ENCODE measurements at regions not wholly inside any gene's neighbourhood (a gene's known extent, or its start where the extent isn't known, plus 50 kb on each side); places are given as distances from the start of the nearest gene placed in this dataset.

- H3K36me3 ChIP-seq, result no peaks in the 10 kb centered on the region
- H3K27ac ChIP-seq, result no peak overlapping the region
- WGBS, result 100% methylated on average over 1 of the region's 1 CpG
- TF ChIP-seq POLR2A (IDR thresholded peaks at IDR 0.05) (no peak), CTCF (IDR thresholded peaks at IDR 0.05) (no peak), POLR2AphosphoS5 (IDR thresholded peaks at IDR 0.05) (no peak), EP300 (IDR thresholded peaks at IDR 0.05) (no peak)
- H3K4me3 ChIP-seq, result no peak overlapping the region
- H3K4me1 ChIP-seq, result no peaks in the 10 kb centered on the region
- no peak for DNase-seq (ENCODE audit: low spot score in 2 of 2)
- H3K9me3 ChIP-seq, result no peaks in the 10 kb centered on the region
- no peaks in the 10 kb centered on the region for H3K27me3 ChIP-seq
Measured at GRCh38 chr3:102095383-102095782, 246.1 kb downstream of the NFKBIZ start.

GRCh38 chr3:102096066-102096465 lies 246.8 kb downstream of the NFKBIZ start:
- no peaks in the 10 kb centered on the region for H3K4me1 ChIP-seq
- no peaks in the 10 kb centered on the region for H3K27me3 ChIP-seq
- no peak overlapping the region for H3K4me3 ChIP-seq
- H3K9me3 ChIP-seq, result no peaks in the 10 kb centered on the region
- H3K27ac ChIP-seq, result no peak overlapping the region
- H3K36me3 ChIP-seq, result no peaks in the 10 kb centered on the region
- TF ChIP-seq EP300 (IDR thresholded peaks at IDR 0.05) (no peak), POLR2AphosphoS5 (IDR thresholded peaks at IDR 0.05) (no peak), CTCF (IDR thresholded peaks at IDR 0.05) (no peak)
- no peak for DNase-seq (ENCODE audit: low spot score in 2 of 2)
- 57% methylated on average over 2 of the region's 2 CpGs for WGBS

DNA sequence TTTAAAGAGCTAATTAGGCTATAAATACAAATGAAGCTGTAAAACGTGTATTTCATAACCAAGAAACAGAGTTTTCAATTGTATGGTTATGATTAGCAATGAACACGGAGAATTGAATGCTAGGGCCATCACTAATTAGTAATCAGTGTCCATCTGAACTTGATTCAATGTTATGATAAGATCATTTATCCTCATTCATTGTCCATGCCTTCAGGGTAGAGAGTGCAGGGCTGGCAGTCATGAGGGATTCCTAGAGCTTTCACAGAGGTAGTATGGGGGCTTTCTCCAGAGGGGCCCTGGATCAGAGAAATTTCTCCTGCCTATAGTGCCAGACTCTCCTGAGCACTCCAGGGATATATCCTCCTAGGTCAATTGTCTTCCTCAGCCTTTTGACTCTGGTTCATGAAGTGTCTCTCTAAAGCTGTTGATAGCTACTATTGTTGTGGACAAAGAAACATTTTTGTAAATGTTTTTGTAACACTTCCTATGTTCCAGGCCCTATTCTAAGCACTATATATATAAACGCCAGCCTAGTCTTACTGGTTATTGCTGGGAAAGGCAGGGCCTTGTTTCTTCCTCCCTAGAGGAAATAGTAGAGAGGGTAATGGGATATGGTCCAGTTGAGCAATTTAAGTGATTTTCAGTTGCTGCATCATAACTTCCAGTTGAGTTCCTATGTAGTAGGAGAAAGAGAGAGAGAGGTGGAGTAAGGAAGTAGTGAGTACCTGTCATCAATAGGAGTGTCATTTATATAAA lies 249.0 kb downstream of the NFKBIZ start:
- 68% methylated on average over 3 of the region's 3 CpGs for WGBS
- TF ChIP-seq CTCF (IDR thresholded peaks at IDR 0.05) (no peak), EP300 (IDR thresholded peaks at IDR 0.05) (no peak), POLR2A (IDR thresholded peaks at IDR 0.05) (no peak), POLR2AphosphoS5 (IDR thresholded peaks at IDR 0.05) (no peak)
- no peak overlapping the region for H3K27ac ChIP-seq
- no peaks in the 10 kb centered on the region for H3K36me3 ChIP-seq
- H3K4me3 ChIP-seq, result no peak overlapping the region
- no peaks in the 10 kb centered on the region for H3K4me1 ChIP-seq
- DNase-seq (ENCODE audit: low spot score in 2 of 2), result no peak
- H3K9me3 ChIP-seq, result no peaks in the 10 kb centered on the region
- H3K27me3 ChIP-seq, result no peaks in the 10 kb centered on the region

GRCh38 chr3:102099913-102100312 lies 250.6 kb downstream of the NFKBIZ start:
- DNase-seq (ENCODE audit: low spot score in 2 of 2), result no peak
- Histone ChIP-seq H3K27ac (no peak overlapping the region), H3K4me1 (no peaks in the 10 kb centered on the region), H3K9me3 (no peaks in the 10 kb centered on the region), H3K4me3 (no peak overlapping the region), H3K27me3 (no peaks in the 10 kb centered on the region), H3K36me3 (no peaks in the 10 kb centered on the region)
- WGBS, result 71% methylated on average over 1 of the region's 1 CpG
- TF ChIP-seq POLR2AphosphoS5 (IDR thresholded peaks at IDR 0.05) (no peak), CTCF (IDR thresholded peaks at IDR 0.05) (no peak), POLR2A (IDR thresholded peaks at IDR 0.05) (no peak)

GRCh38 chr3:102102394-102102793 lies 253.1 kb downstream of the NFKBIZ start:
- WGBS, result 51% methylated on average over 3 of the region's 3 CpGs
- H3K27ac ChIP-seq, result no peak overlapping the region
- no peaks in the 10 kb centered on the region for H3K36me3 ChIP-seq
- TF ChIP-seq CTCF (IDR thresholded peaks at IDR 0.05), result no peak
- TF ChIP-seq POLR2A (IDR thresholded peaks at IDR 0.05), result no peak
- TF ChIP-seq EP300 (IDR thresholded peaks at IDR 0.05), result no peak
- no peak for TF ChIP-seq POLR2AphosphoS5 (IDR thresholded peaks at IDR 0.05)
- no peak for DNase-seq (ENCODE audit: low spot score in 2 of 2)
- H3K27me3 ChIP-seq, result no peaks in the 10 kb centered on the region
- H3K4me1 ChIP-seq, result no peaks in the 10 kb centered on the region
- no peaks in the 10 kb centered on the region for H3K9me3 ChIP-seq
- no peak overlapping the region for H3K4me3 ChIP-seq
